IMR-90 (cell line): ENCODE measurements at regions not wholly inside any gene's neighbourhood (a gene's known extent, or its start where the extent isn't known, plus 50 kb on each side); places are given as distances from the start of the nearest gene placed in this dataset.

Experiments used
- ATAC-seq: fragments of 200-7000 bp; cut with Tn5 transposase; 2 replicates; pipeline ENCODE4 v1.9.1; 2020; ENCODE audit warnings: low read depth, mild to moderate bottlenecking, moderate library complexity
- BruUV-seq: library from RNA; stranded (reverse); fragments of 400-500 nt; replicated peaks from 2 replicates; lab custom pipeline; 2021; lab: Mats Ljungman, UMichigan
- CTCF ChIA-PET: fragments of 300-600 bp; formaldehyde crosslinking; extraction: SDS; loops from one replicate; lab custom pipeline; 2021; ENCODE audit warnings: antibody characterized with exemption; lab: Yijun Ruan, JAX
- POLR2A ChIA-PET: fragments of 300-600 bp; sonication (Branson Sonifier 250); formaldehyde crosslinking; loops from one replicate; lab custom pipeline; 2022; ENCODE audit warnings: antibody characterized with exemption; ENCODE audit not compliant: unreplicated experiment; lab: Charles Lee
- DNase-seq: peaks from one replicate; pipeline ENCODE4 v3.0.0; 2013
- H2AFZ ChIP-seq: replicated peaks from 2 replicates; pipeline ENCODE3; 2013; ENCODE audit warnings: low read length, mild to moderate bottlenecking; ENCODE audit not compliant: poor library complexity
- H2AK5ac ChIP-seq: 2 replicates; pipeline ENCODE4 v1.6.1; 2013; ENCODE audit warnings: low read depth, low read length, inconsistent platforms
- H2AK9ac ChIP-seq: replicated peaks from 2 replicates; pipeline ENCODE3; 2013; ENCODE audit warnings: mild to moderate bottlenecking, low read depth, low read length, moderate library complexity; ENCODE audit not compliant: poor library complexity
- H2BK120ac ChIP-seq: 2 replicates; pipeline ENCODE4 v1.6.1; 2013; ENCODE audit warnings: low read depth, low read length, inconsistent platforms
- H2BK15ac ChIP-seq: 3 replicates; pipeline ENCODE4 v1.6.1; 2013; ENCODE audit warnings: low read depth, low read length, inconsistent platforms
- H2BK20ac ChIP-seq: 2 replicates; pipeline ENCODE4 v1.6.1; 2013; ENCODE audit warnings: low read depth, mild to moderate bottlenecking, inconsistent platforms, low read length, moderate library complexity
- H2BK5ac ChIP-seq: 2 replicates; pipeline ENCODE4 v1.6.1; 2013; ENCODE audit warnings: mild to moderate bottlenecking, low read depth, low read length, inconsistent platforms; ENCODE audit not compliant: poor library complexity, severe bottlenecking
- H3K14ac ChIP-seq: replicated peaks from 2 replicates; pipeline ENCODE4 v1.6.1; 2013; ENCODE audit warnings: low read depth, low read length, inconsistent platforms
- H3K18ac ChIP-seq: 2 replicates; pipeline ENCODE4 v1.6.1; 2013; ENCODE audit warnings: low read depth, low read length, control low read depth
- H3K23ac ChIP-seq: 2 replicates; pipeline ENCODE4 v1.6.1; 2013; ENCODE audit warnings: low read depth, low read length, inconsistent platforms
- H3K27ac ChIP-seq: 2 replicates; pipeline ENCODE4 v1.5.1; 2013; ENCODE audit warnings: mild to moderate bottlenecking, control low read depth, low read length; ENCODE audit not compliant: insufficient read depth
- H3K27me3 ChIP-seq: 2 replicates; pipeline ENCODE4 v1.6.1; 2013; ENCODE audit warnings: low read length; ENCODE audit not compliant: control insufficient read depth, insufficient read depth
- H3K36me3 ChIP-seq: 2 replicates; pipeline ENCODE4 v1.6.1; 2013; ENCODE audit warnings: low read length, mixed read lengths; ENCODE audit not compliant: control insufficient read depth, insufficient read depth
- H3K4ac ChIP-seq: 2 replicates; pipeline ENCODE4 v1.6.1; 2013; ENCODE audit warnings: low read depth, low read length, inconsistent platforms
- H3K4me1 ChIP-seq: 2 replicates; pipeline ENCODE4 v1.6.1; 2013; ENCODE audit warnings: low read length, mixed read lengths; ENCODE audit not compliant: control insufficient read depth, insufficient read depth
- H3K4me2 ChIP-seq: 2 replicates; pipeline ENCODE4 v1.6.1; 2013; ENCODE audit warnings: low read depth, mild to moderate bottlenecking, control low read depth, low read length, moderate library complexity
- H3K4me3 ChIP-seq: 2 replicates; pipeline ENCODE4 v1.5.1; 2013; ENCODE audit warnings: low read depth, mild to moderate bottlenecking, control low read depth, low read length, moderate library complexity; ENCODE audit not compliant: insufficient read depth
- H3K56ac ChIP-seq: 2 replicates; pipeline ENCODE4 v1.6.1; 2013; ENCODE audit warnings: low read length, inconsistent platforms; ENCODE audit not compliant: insufficient read depth; ENCODE audit errors: extremely low read depth
- H3K79me1 ChIP-seq, 2 experiments: 2 replicates each; pipeline ENCODE4 v1.6.1; 2013; ENCODE audit warnings: low read length in 2 of 2, inconsistent platforms in 1 of 2, low read depth in 1 of 2
- H3K9ac ChIP-seq: 2 replicates; pipeline ENCODE4 v1.6.1; 2013; ENCODE audit warnings: low read depth, low read length, control low read depth
- H3K9me1 ChIP-seq: 2 replicates; pipeline ENCODE4 v1.6.1; 2013; ENCODE audit warnings: low read length, inconsistent platforms; ENCODE audit not compliant: insufficient read depth
- H3K9me3 ChIP-seq: 2 replicates; pipeline ENCODE4 v1.6.1; 2013; ENCODE audit warnings: low read length; ENCODE audit not compliant: control insufficient read depth, insufficient read depth
- H4K20me1 ChIP-seq: 2 replicates; pipeline ENCODE4 v1.6.1; 2013; ENCODE audit warnings: low read length, inconsistent platforms; ENCODE audit not compliant: insufficient read depth
- H4K5ac ChIP-seq: 2 replicates; pipeline ENCODE4 v1.6.1; 2013; ENCODE audit warnings: mild to moderate bottlenecking, low read depth, low read length, control low read depth
- H4K8ac ChIP-seq, 2 experiments: 2 replicates each; pipeline ENCODE4 v1.6.1; 2013; ENCODE audit warnings: low read depth in 2 of 2, low read length in 2 of 2, control low read depth in 1 of 2, inconsistent platforms in 1 of 2
- H4K91ac ChIP-seq: 2 replicates; pipeline ENCODE4 v1.6.1; 2013; ENCODE audit warnings: low read depth, low read length, inconsistent platforms; ENCODE audit not compliant: insufficient read depth
- BHLHE40 ChIP-seq: fragments of 150-350 bp; IDR thresholded peaks from 2 replicates; pipeline ENCODE4 v1.6.1; 2016; ENCODE audit warnings: mild to moderate bottlenecking, low read depth, low read length
- CEBPB ChIP-seq: IDR thresholded peaks from 2 replicates; pipeline ENCODE4 v1.6.1; 2012; ENCODE audit warnings: low read depth, low read length, improper control_type of control experiment
- CHD1 ChIP-seq: IDR thresholded peaks from 2 replicates; pipeline ENCODE4 v1.6.1; 2012; ENCODE audit warnings: low read depth, low read length, improper control_type of control experiment
- FOS ChIP-seq: fragments of 150-350 bp; IDR thresholded peaks from 2 replicates; pipeline ENCODE4 v1.6.1; 2016; ENCODE audit warnings: low read depth, low read length
- MAFK ChIP-seq: IDR thresholded peaks from 2 replicates; pipeline ENCODE4 v1.6.1; 2012; ENCODE audit warnings: low read depth, low read length, improper control_type of control experiment
- MAZ ChIP-seq: IDR thresholded peaks from 2 replicates; pipeline ENCODE4 v1.6.1; 2012; ENCODE audit warnings: low read depth, mild to moderate bottlenecking, low read length, improper control_type of control experiment, moderate library complexity, borderline replicate concordance
- MXI1 ChIP-seq: IDR thresholded peaks from 2 replicates; pipeline ENCODE4 v1.6.1; 2012; ENCODE audit warnings: low read depth, mild to moderate bottlenecking, low read length, moderate library complexity, borderline replicate concordance
- NFE2L2 ChIP-seq: fragments of 150-350 bp; IDR thresholded peaks from 2 replicates; pipeline ENCODE4 v1.6.1; 2016; ENCODE audit warnings: low read depth, mild to moderate bottlenecking, low read length
- POLR2A ChIP-seq: IDR thresholded peaks from 2 replicates; pipeline ENCODE4 v1.6.1; 2012; ENCODE audit warnings: mild to moderate bottlenecking, low read depth, low read length
- RAD21 ChIP-seq: IDR thresholded peaks from 2 replicates; pipeline ENCODE4 v1.6.1; 2012; ENCODE audit warnings: low read length, improper control_type of control experiment
- RCOR1 ChIP-seq: IDR thresholded peaks from 2 replicates; pipeline ENCODE4 v1.6.1; 2012; ENCODE audit warnings: mild to moderate bottlenecking, low read length, improper control_type of control experiment; ENCODE audit not compliant: insufficient replicate concordance
- RFX5 ChIP-seq: IDR thresholded peaks from 2 replicates; pipeline ENCODE4 v1.8.0; 2012; ENCODE audit warnings: low read depth, mild to moderate bottlenecking, low read length, moderate library complexity
- SMC3 ChIP-seq: fragments of 150-350 bp; IDR thresholded peaks from 2 replicates; pipeline ENCODE4 v1.6.1; 2016; ENCODE audit warnings: low read depth, mild to moderate bottlenecking, antibody characterized with exemption, low read length, moderate library complexity
- USF2 ChIP-seq: fragments of 150-350 bp; IDR thresholded peaks from 2 replicates; pipeline ENCODE4 v1.6.1; 2017; ENCODE audit warnings: mild to moderate bottlenecking, antibody characterized with exemption, low read length, low read depth
- WGBS, 2 experiments: methylation state at CpG; one replicate each; pipeline versions ENCODE4 v1.1.5 to v1.1.7; 2013; ENCODE audit warnings: missing lambda C conversion rate in 2 of 2; ENCODE audit not compliant: insufficient read length in 1 of 2; ENCODE audit errors: extremely low coverage in 2 of 2; 5-methylcytosine and 5-hydroxymethylcytosine counted together
- dilution Hi-C: fragments of 300-500 bp; cut with HindIII; formaldehyde crosslinking; loops from one replicate; pipeline ENCODE4 v1.14.3; 2018; ENCODE audit warnings: low sequenced_read_pairs; ENCODE audit not compliant: unreplicated experiment
- in situ Hi-C: fragments of 300-500 bp; cut with MboI; formaldehyde crosslinking; loops from 3 replicates; pipeline ENCODE4 v1.14.3; 2019; ENCODE audit warnings: low sequenced_read_pairs, inconsistent platforms, mixed read lengths
- intact Hi-C: fragments of 100-400 bp; cut with micrococcal nuclease; formaldehyde crosslinking; loops from 2 replicates; pipeline ENCODE4 v1.10.0; 2022
- TF ChIP-seq, protein P1 (sequence below): conservative IDR thresholded peaks from 2 replicates; pipeline ENCODE4 v1.5.1; 2012; ENCODE audit warnings: mild to moderate bottlenecking, low read depth, low read length, improper control_type of control experiment
- TF ChIP-seq, protein P2 (sequence below): fragments of 150-350 bp; IDR thresholded peaks from 2 replicates; pipeline ENCODE4 v1.6.1; 2016; ENCODE audit warnings: low read depth, mild to moderate bottlenecking, low read length, moderate library complexity, borderline replicate concordance

DNA sequence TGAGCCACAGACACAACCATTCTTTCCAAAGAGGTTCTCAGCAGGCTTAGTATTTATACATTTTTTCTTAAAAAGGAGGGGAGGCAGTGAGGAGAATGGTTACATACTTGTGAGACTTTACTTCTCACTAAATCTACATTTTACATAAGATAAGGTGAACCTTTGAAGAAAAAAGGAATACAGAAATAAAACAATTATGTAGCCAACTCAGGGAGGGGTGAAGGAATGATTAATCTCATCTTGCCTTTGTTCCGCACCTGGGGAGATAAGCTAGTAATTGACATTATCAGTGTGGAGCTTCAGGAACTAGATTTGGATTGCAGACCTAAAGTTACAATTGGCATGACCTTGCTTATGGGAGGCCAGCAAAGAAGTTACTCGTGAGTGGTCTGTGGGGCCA, 221.8 kb upstream of the GGTLC1 start:
- intact Hi-C loops, result no loop called here
- peaks cover 4% of the 10 kb centered on the region; the same call in 1 of the 2 replicates for H3K9me3 ChIP-seq
- in situ Hi-C loops, result no loop called here
- H3K27ac ChIP-seq, result no peak overlapping the region
- H3K4me2 ChIP-seq, result no peak overlapping the region
- ATAC-seq, result no peak
- H3K4ac ChIP-seq, result no peak overlapping the region
- H3K18ac ChIP-seq, result no peak overlapping the region
- no peak overlapping the region for H3K23ac ChIP-seq
- H4K91ac ChIP-seq, result no peak overlapping the region
- H3K56ac ChIP-seq, result no peak overlapping the region
- H3K14ac ChIP-seq, result no peak overlapping the region
- H4K8ac ChIP-seq, result no peak overlapping the region
- H3K4me3 ChIP-seq, result no peak overlapping the region
- no peak overlapping the region for H2AFZ ChIP-seq
- H3K9me1 ChIP-seq, result no peaks in the 10 kb centered on the region
- TF ChIP-seq, protein P1, sequence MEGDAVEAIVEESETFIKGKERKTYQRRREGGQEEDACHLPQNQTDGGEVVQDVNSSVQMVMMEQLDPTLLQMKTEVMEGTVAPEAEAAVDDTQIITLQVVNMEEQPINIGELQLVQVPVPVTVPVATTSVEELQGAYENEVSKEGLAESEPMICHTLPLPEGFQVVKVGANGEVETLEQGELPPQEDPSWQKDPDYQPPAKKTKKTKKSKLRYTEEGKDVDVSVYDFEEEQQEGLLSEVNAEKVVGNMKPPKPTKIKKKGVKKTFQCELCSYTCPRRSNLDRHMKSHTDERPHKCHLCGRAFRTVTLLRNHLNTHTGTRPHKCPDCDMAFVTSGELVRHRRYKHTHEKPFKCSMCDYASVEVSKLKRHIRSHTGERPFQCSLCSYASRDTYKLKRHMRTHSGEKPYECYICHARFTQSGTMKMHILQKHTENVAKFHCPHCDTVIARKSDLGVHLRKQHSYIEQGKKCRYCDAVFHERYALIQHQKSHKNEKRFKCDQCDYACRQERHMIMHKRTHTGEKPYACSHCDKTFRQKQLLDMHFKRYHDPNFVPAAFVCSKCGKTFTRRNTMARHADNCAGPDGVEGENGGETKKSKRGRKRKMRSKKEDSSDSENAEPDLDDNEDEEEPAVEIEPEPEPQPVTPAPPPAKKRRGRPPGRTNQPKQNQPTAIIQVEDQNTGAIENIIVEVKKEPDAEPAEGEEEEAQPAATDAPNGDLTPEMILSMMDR, result no peak
- TF ChIP-seq MXI1 (no peak), FOS (no peak), BHLHE40 (no peak), POLR2A (no peak), RCOR1 (no peak), RFX5 (no peak), MAFK (no peak), USF2 (no peak), NFE2L2 (no peak), CHD1 (no peak), MAZ (no peak), CEBPB (no peak), RAD21 (no peak), SMC3 (no peak)
- TF ChIP-seq, protein P2, sequence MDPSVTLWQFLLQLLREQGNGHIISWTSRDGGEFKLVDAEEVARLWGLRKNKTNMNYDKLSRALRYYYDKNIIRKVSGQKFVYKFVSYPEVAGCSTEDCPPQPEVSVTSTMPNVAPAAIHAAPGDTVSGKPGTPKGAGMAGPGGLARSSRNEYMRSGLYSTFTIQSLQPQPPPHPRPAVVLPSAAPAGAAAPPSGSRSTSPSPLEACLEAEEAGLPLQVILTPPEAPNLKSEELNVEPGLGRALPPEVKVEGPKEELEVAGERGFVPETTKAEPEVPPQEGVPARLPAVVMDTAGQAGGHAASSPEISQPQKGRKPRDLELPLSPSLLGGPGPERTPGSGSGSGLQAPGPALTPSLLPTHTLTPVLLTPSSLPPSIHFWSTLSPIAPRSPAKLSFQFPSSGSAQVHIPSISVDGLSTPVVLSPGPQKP, result no peak
- H2BK120ac ChIP-seq, result no peak overlapping the region
- no peak overlapping the region for H4K5ac ChIP-seq
- POLR2A ChIA-PET, result no interaction called here
- H2BK5ac ChIP-seq, result no peak overlapping the region
- H2BK20ac ChIP-seq, result no peak overlapping the region
- dilution Hi-C loops, result no loop called here
- no peaks in the 10 kb centered on the region for H3K27me3 ChIP-seq
- H3K4me1 ChIP-seq, result no peaks in the 10 kb centered on the region
- WGBS, 2 experiments, result no CpG with 5 or more reads among the region's 2 CpGs
- CTCF ChIA-PET, result no interaction called here
- H2AK5ac ChIP-seq, result no peak overlapping the region
- H3K79me1 ChIP-seq, result no peaks in the 10 kb centered on the region
- no peaks in the 10 kb centered on the region for H4K20me1 ChIP-seq
- BruUV-seq, result no TSS peak
- H2AK9ac ChIP-seq, result no peak overlapping the region
- H3K36me3 ChIP-seq, result no peaks in the 10 kb centered on the region
- H2BK15ac ChIP-seq, result no peak overlapping the region
- no peak overlapping the region for H3K9ac ChIP-seq
- DNase-seq, result no peak
